Mammary epithelial cell (primary cell): ENCODE measurements at regions not wholly inside any gene's neighbourhood (a gene's known extent, or its start where the extent isn't known, plus 50 kb on each side); places are given as distances from the start of the nearest gene placed in this dataset.

ENCODE experiments used
- EZH2 ChIP-seq: IDR thresholded peaks from 2 replicates; pipeline ENCODE4 v1.6.1; 2012; ENCODE audit warnings: low read length, inconsistent platforms, borderline replicate concordance
- TF ChIP-seq, protein P1 (sequence below), 2 donors: IDR thresholded peaks in 1 of 2; conservative IDR thresholded peaks in 1 of 2; 2 replicates each; pipeline ENCODE4 v1.5.1; 2011 to 2012; ENCODE audit warnings: inconsistent platforms in 2 of 2, low read length in 2 of 2, mild to moderate bottlenecking in 2 of 2, control low read depth in 1 of 2, low read depth in 1 of 2; ENCODE audit not compliant: insufficient read depth in 1 of 2; ENCODE audit errors: extremely low read depth in 1 of 2

DNA sequence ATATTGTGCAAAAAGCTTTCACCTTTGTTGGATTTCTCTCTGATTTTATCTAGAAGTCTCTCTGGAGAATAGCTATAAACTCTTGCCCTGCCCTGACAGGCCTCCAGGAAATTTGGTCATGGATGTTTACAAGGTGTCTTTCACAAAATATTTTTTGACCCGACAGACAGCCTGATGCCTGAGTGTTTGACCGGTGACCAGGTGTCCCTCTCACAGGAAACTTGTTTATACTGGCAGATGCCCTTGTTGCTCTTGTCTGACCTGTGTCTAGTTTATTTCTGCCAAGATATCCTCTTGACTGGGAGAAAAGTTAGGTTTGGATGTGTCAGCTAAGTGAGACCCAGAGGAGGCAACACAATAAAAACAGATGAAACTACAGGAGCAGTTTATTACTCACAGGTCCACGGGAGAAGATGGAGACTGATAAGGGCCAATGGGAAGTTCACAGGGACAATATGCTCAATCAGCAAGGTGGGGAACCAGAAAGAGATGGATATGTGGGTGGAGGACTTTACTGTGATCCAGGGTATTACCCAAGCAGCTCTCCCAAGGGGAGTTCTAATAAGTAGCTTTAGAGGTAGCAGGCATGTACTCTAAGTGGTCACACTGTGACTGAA, 243.3 kb downstream of the ARAP2 start:
- TF ChIP-seq, protein P1, sequence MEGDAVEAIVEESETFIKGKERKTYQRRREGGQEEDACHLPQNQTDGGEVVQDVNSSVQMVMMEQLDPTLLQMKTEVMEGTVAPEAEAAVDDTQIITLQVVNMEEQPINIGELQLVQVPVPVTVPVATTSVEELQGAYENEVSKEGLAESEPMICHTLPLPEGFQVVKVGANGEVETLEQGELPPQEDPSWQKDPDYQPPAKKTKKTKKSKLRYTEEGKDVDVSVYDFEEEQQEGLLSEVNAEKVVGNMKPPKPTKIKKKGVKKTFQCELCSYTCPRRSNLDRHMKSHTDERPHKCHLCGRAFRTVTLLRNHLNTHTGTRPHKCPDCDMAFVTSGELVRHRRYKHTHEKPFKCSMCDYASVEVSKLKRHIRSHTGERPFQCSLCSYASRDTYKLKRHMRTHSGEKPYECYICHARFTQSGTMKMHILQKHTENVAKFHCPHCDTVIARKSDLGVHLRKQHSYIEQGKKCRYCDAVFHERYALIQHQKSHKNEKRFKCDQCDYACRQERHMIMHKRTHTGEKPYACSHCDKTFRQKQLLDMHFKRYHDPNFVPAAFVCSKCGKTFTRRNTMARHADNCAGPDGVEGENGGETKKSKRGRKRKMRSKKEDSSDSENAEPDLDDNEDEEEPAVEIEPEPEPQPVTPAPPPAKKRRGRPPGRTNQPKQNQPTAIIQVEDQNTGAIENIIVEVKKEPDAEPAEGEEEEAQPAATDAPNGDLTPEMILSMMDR (conservative IDR thresholded peaks at IDR 0.05 in 1 of 2, IDR thresholded peaks at IDR 0.05 in 1 of 2; ENCODE audit: extremely low read depth in 1 of 2, insufficient read depth in 1 of 2, low read depth in 1 of 2, low read length in 2 of 2) = no peak
- TF ChIP-seq EZH2 = no peak
